PC-9 (cell line): ENCODE measurements at regions not wholly inside any gene's neighbourhood (a gene's known extent, or its start where the extent isn't known, plus 50 kb on each side); places are given as distances from the start of the nearest gene placed in this dataset.

Experiments
- BruUV-seq: library from RNA; stranded (reverse); fragments of 400-500 nt; replicated peaks from 2 replicates; lab custom pipeline; 2021; lab: Mats Ljungman, UMichigan
- CTCF ChIA-PET: fragments of 300-600 bp; sonication (Branson Sonifier 250); formaldehyde crosslinking; loops from one replicate; lab custom pipeline; 2022; ENCODE audit warnings: antibody characterized with exemption; lab: Charles Lee
- POLR2A ChIA-PET: fragments of 300-600 bp; sonication (Branson Sonifier 250); formaldehyde crosslinking; loops from one replicate; lab custom pipeline; 2022; ENCODE audit warnings: antibody characterized with exemption; ENCODE audit not compliant: unreplicated experiment; lab: Charles Lee
- DNase-seq, 2 experiments: peaks; one replicate each; pipeline versions ENCODE4 v3.0.0 to v3.0.0-alpha.2; 2015 to 2022; ENCODE audit warnings: mixed read lengths in 1 of 2
- H2AFZ ChIP-seq: fragments of 200-600 bp; sonication (generic); 2 replicates; pipeline ENCODE4 v1.8.1; 2017; ENCODE audit warnings: antibody characterized with exemption
- H3F3A ChIP-seq: fragments of 200-600 bp; sonication (generic); 2 replicates; pipeline ENCODE4 v1.8.1; 2017; ENCODE audit warnings: antibody characterized with exemption, mild to moderate bottlenecking, low read depth; ENCODE audit not compliant: insufficient read depth
- H3K27ac ChIP-seq: fragments of 200-600 bp; sonication (generic); 2 replicates; pipeline ENCODE4 v1.6.1; 2016; ENCODE audit warnings: mixed run types
- H3K27me3 ChIP-seq: fragments of 200-600 bp; sonication (generic); 2 replicates; pipeline ENCODE4 v1.6.1; 2016; ENCODE audit warnings: low read depth, mixed run types; ENCODE audit not compliant: insufficient read depth
- H3K36me3 ChIP-seq: fragments of 200-600 bp; sonication (generic); 2 replicates; pipeline ENCODE4 v1.6.1; 2016; ENCODE audit warnings: low read depth, mixed run types
- H3K4me1 ChIP-seq: fragments of 200-600 bp; sonication (generic); replicated peaks from 2 replicates; pipeline ENCODE4 v1.6.1; 2016; ENCODE audit warnings: mixed run types; ENCODE audit not compliant: insufficient read depth
- H3K4me2 ChIP-seq: fragments of 200-600 bp; sonication (generic); 2 replicates; pipeline ENCODE4 v1.6.1; 2017; ENCODE audit warnings: mixed run types
- H3K4me3 ChIP-seq: fragments of 200-600 bp; sonication (generic); 2 replicates; pipeline ENCODE4 v1.6.1; 2016; ENCODE audit warnings: mixed run types
- H3K79me2 ChIP-seq: fragments of 200-600 bp; sonication (generic); 2 replicates; pipeline ENCODE4 v1.6.1; 2017; ENCODE audit warnings: low read depth, mixed run types
- H3K9me2 ChIP-seq: fragments of 200-600 bp; sonication (generic); 2 replicates; pipeline ENCODE4 v1.8.1; 2017; ENCODE audit warnings: mild to moderate bottlenecking; ENCODE audit not compliant: insufficient read depth
- H3K9me3 ChIP-seq: fragments of 200-600 bp; sonication (generic); 2 replicates; pipeline ENCODE4 v1.8.1; 2016; ENCODE audit warnings: low read depth; ENCODE audit not compliant: insufficient read depth
- H4K20me1 ChIP-seq: fragments of 200-600 bp; sonication (generic); 2 replicates; pipeline ENCODE4 v1.8.1; 2017; ENCODE audit not compliant: insufficient read depth
- EZH2 ChIP-seq: fragments of 200-600 bp; sonication (generic); IDR thresholded peaks from 2 replicates; pipeline ENCODE4 v1.8.0; 2017; ENCODE audit warnings: antibody characterized with exemption, low read depth
- intact Hi-C: fragments of 100-400 bp; cut with micrococcal nuclease; formaldehyde crosslinking; loops from one replicate; pipeline ENCODE4 v1.10.0; 2022; ENCODE audit not compliant: unreplicated experiment
- TF ChIP-seq, protein P1 (sequence below): fragments of 200-600 bp; sonication (generic); conservative IDR thresholded peaks from 2 replicates; pipeline ENCODE4 v1.6.1; 2017; ENCODE audit warnings: mixed run types, antibody characterized with exemption, mild to moderate bottlenecking, moderate library complexity

DNA sequence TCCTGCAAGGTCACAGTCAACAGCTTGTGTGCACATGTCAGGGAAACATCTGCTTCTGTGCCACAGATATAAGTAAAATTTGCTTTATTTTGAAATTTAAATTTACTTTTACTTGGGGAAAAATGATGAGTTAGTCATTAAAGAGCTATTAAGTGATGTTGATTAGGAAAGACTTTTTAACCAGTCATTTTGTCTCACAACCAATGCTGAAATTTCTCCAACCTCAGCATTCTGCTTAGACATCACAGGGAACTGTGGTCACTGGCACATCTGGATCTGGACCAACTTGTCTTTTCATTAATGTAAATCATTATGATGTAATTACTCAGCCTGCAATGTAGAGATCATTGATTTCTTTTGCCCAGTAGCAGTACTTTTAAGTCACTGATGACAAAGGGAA lies 301.0 kb downstream of the TTLL7 start:
- no peak overlapping the region for H3K4me3 ChIP-seq
- no peaks in the 10 kb centered on the region for H3F3A ChIP-seq
- H2AFZ ChIP-seq, result no peak overlapping the region
- ChIA-PET CTCF (no interaction called here), POLR2A (no interaction called here)
- DNase-seq, result no peak
- no peaks in the 10 kb centered on the region for H3K9me2 ChIP-seq
- H3K27me3 ChIP-seq, result no peaks in the 10 kb centered on the region
- no peaks in the 10 kb centered on the region for H3K79me2 ChIP-seq
- intact Hi-C loops, result no loop called here
- H3K27ac ChIP-seq, result no peak overlapping the region
- no peak overlapping the region for H3K4me2 ChIP-seq
- H3K4me1 ChIP-seq, result no peaks in the 10 kb centered on the region
- no peaks in the 10 kb centered on the region for H3K36me3 ChIP-seq
- H3K9me3 ChIP-seq, result no peaks in the 10 kb centered on the region
- no TSS peak for BruUV-seq
- no peaks in the 10 kb centered on the region for H4K20me1 ChIP-seq
- no peak for TF ChIP-seq EZH2
- TF ChIP-seq, protein P1, sequence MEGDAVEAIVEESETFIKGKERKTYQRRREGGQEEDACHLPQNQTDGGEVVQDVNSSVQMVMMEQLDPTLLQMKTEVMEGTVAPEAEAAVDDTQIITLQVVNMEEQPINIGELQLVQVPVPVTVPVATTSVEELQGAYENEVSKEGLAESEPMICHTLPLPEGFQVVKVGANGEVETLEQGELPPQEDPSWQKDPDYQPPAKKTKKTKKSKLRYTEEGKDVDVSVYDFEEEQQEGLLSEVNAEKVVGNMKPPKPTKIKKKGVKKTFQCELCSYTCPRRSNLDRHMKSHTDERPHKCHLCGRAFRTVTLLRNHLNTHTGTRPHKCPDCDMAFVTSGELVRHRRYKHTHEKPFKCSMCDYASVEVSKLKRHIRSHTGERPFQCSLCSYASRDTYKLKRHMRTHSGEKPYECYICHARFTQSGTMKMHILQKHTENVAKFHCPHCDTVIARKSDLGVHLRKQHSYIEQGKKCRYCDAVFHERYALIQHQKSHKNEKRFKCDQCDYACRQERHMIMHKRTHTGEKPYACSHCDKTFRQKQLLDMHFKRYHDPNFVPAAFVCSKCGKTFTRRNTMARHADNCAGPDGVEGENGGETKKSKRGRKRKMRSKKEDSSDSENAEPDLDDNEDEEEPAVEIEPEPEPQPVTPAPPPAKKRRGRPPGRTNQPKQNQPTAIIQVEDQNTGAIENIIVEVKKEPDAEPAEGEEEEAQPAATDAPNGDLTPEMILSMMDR, result no peak

DNA sequence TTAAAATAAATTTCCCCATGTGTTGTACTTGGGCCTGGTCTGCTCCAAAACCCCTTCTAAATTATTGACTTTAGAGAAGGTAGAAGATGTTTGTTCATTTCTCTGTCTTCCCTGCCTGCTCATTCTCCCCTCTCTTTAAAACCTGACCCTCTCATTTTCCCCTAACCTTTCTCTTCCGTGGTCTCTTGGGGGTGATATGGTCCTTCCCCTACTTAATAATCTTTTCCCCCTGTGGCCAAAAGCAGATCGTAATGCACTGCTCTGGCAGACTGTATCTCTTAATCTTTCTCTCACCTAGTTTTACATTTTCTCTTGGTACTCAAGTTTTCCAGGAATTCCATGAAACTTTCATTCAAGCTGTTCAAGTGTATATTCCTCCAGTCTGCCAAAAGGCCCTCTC lies 301.7 kb downstream of the TTLL7 start:
- no peak for DNase-seq
- Histone ChIP-seq H3K9me3 (no peaks in the 10 kb centered on the region), H3K27ac (no peak overlapping the region), H3K27me3 (no peaks in the 10 kb centered on the region), H3K4me3 (no peak overlapping the region), H3F3A (no peaks in the 10 kb centered on the region), H3K36me3 (no peaks in the 10 kb centered on the region), H3K9me2 (no peaks in the 10 kb centered on the region), H3K79me2 (no peaks in the 10 kb centered on the region), H4K20me1 (no peaks in the 10 kb centered on the region), H3K4me2 (no peak overlapping the region), H2AFZ (no peak overlapping the region), H3K4me1 (no peaks in the 10 kb centered on the region)
- POLR2A ChIA-PET, result no interaction called here
- CTCF ChIA-PET, result no interaction called here
- no TSS peak for BruUV-seq
- no peak for TF ChIP-seq EZH2
- TF ChIP-seq, protein P1, result no peak
- intact Hi-C loops, result no loop called here

DNA sequence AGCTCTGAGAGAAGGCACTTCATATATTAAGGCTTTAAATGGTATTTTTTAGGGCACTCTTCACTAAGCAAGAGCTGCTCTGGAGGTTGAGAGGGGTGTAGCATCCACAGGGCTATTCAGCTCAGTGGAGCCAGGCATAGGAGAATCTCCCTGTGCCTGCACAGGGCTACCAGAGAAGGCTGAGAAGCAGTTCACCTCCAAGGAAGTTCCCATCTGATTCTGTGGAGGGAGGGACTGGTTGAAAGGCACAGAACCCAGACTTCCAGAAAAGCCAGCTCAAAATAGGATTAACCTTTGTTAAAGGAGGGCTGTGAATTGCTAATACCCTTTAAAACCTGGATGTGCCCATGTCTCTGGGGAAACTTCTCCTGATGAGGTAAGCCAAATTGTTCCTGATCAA lies 304.5 kb downstream of the TTLL7 start:
- intact Hi-C loops, result no loop called here
- Histone ChIP-seq H3K9me2 (no peaks in the 10 kb centered on the region), H3K4me3 (no peak overlapping the region), H3K4me2 (no peak overlapping the region), H4K20me1 (no peaks in the 10 kb centered on the region), H3K9me3 (no peaks in the 10 kb centered on the region), H3K27ac (no peak overlapping the region), H3K27me3 (no peaks in the 10 kb centered on the region), H3K4me1 (no peaks in the 10 kb centered on the region), H3F3A (no peaks in the 10 kb centered on the region), H3K79me2 (no peaks in the 10 kb centered on the region), H3K36me3 (no peaks in the 10 kb centered on the region), H2AFZ (no peak overlapping the region)
- ChIA-PET CTCF (no interaction called here), POLR2A (no interaction called here)
- BruUV-seq, result no TSS peak
- DNase-seq, result no peak
- TF ChIP-seq, protein P1, result no peak
- no peak for TF ChIP-seq EZH2
